WTC11 (cell line): ENCODE measurements at regions not wholly inside any gene's neighbourhood (a gene's known extent, or its start where the extent isn't known, plus 50 kb on each side); places are given as distances from the start of the nearest gene placed in this dataset.

Source experiments
- ATAC-seq: fragments of 200-7000 bp; cut with Tn5 transposase; 2 replicates; pipeline ENCODE4 v1.10.0; 2021; ENCODE audit warnings: mild to moderate bottlenecking, moderate library complexity
- CTCF ChIA-PET: fragments of 300-600 bp; sonication (Branson Sonifier 250); formaldehyde crosslinking; loops from one replicate; lab custom pipeline; 2021; ENCODE audit warnings: antibody characterized with exemption; lab: Charles Lee
- POLR2A ChIA-PET: fragments of 350-600 bp; sonication (Branson Sonifier 250); formaldehyde crosslinking; loops from one replicate; lab custom pipeline; 2021; ENCODE audit warnings: antibody characterized with exemption; lab: Charles Lee
- DNase-seq: peaks from one replicate; pipeline ENCODE4 v3.0.0; 2021; ENCODE audit warnings: low spot score
- H3K27ac Mint-ChIP-seq: 2 replicates; pipeline ENCODE4 v1.8.0; 2021; ENCODE audit warnings: mixed read lengths
- H3K27me3 Mint-ChIP-seq: 2 replicates; pipeline ENCODE4 v1.8.0; 2021; ENCODE audit warnings: low read depth, mild to moderate bottlenecking, moderate library complexity, mixed read lengths
- H3K36me3 Mint-ChIP-seq: 2 replicates; pipeline ENCODE4 v1.8.0; 2021; ENCODE audit warnings: mixed read lengths
- H3K4me1 Mint-ChIP-seq: 2 replicates; pipeline ENCODE4 v1.8.0; 2022; ENCODE audit warnings: mixed read lengths
- H3K4me3 Mint-ChIP-seq: 2 replicates; pipeline ENCODE4 v1.8.0; 2021; ENCODE audit warnings: mild to moderate bottlenecking, moderate library complexity, mixed read lengths
- H3K9me3 Mint-ChIP-seq: 2 replicates; pipeline ENCODE4 v1.8.0; 2021; ENCODE audit warnings: mixed read lengths
- ELF4 ChIP-seq: sonication (generic); formaldehyde crosslinking; IDR thresholded peaks from 2 replicates; pipeline ENCODE4 v1.8.1; 2022; ENCODE audit warnings: low read depth, mild to moderate bottlenecking, moderate library complexity, missing genetic modification reagents
- EMX1 ChIP-seq: fragments of 250-450 bp; sonication (Bioruptor Pico); IDR thresholded peaks from 2 replicates; pipeline ENCODE4 v1.8.0; 2021; ENCODE audit warnings: mild to moderate bottlenecking
- FOXJ3 ChIP-seq: sonication (generic); formaldehyde crosslinking; IDR thresholded peaks from 2 replicates; pipeline ENCODE4 v1.9.0; 2021; ENCODE audit warnings: missing genetic modification reagents, mild to moderate bottlenecking, borderline replicate concordance
- GABPB1 ChIP-seq: sonication (generic); formaldehyde crosslinking; IDR thresholded peaks from 2 replicates; pipeline ENCODE4 v1.8.1; 2023; ENCODE audit warnings: mild to moderate bottlenecking, missing genetic modification reagents
- MYBL2 ChIP-seq: sonication (generic); formaldehyde crosslinking; IDR thresholded peaks from 2 replicates; pipeline ENCODE4 v1.8.1; 2023; ENCODE audit warnings: mild to moderate bottlenecking, moderate library complexity, missing genetic modification reagents
- SMAD4 ChIP-seq: sonication (generic); formaldehyde crosslinking; IDR thresholded peaks from 2 replicates; pipeline ENCODE4 v1.8.0; 2022; ENCODE audit warnings: mild to moderate bottlenecking, missing genetic modification reagents
- SP1 ChIP-seq: sonication (generic); formaldehyde crosslinking; conservative IDR thresholded peaks from 2 replicates; pipeline ENCODE4 v1.8.1; 2022; ENCODE audit warnings: missing genetic modification reagents
- TEAD4 ChIP-seq: sonication (generic); formaldehyde crosslinking; IDR thresholded peaks from 2 replicates; pipeline ENCODE4 v1.8.0; 2022; ENCODE audit warnings: mild to moderate bottlenecking, missing genetic modification reagents
- ZNF121 ChIP-seq: sonication (generic); formaldehyde crosslinking; IDR thresholded peaks from 2 replicates; pipeline ENCODE4 v1.8.0; 2023; ENCODE audit warnings: missing genetic modification reagents
- ZNF138 ChIP-seq: sonication (generic); formaldehyde crosslinking; conservative IDR thresholded peaks from 2 replicates; pipeline ENCODE4 v1.8.1; 2022; ENCODE audit warnings: mild to moderate bottlenecking, moderate library complexity, missing genetic modification reagents
- ZNF396 ChIP-seq: fragments of 250-450 bp; sonication (Bioruptor Pico); IDR thresholded peaks from 2 replicates; pipeline ENCODE4 v1.8.0; 2021; ENCODE audit warnings: mild to moderate bottlenecking, moderate library complexity, borderline replicate concordance
- ZNF532 ChIP-seq: fragments of 250-450 bp; sonication (Bioruptor Pico); IDR thresholded peaks from 2 replicates; pipeline ENCODE4 v1.9.0; 2021; ENCODE audit warnings: mild to moderate bottlenecking, borderline replicate concordance
- ZNF671 ChIP-seq: fragments of 250-450 bp; sonication (Bioruptor Pico); IDR thresholded peaks from 2 replicates; pipeline ENCODE4 v1.8.0; 2021; ENCODE audit warnings: mild to moderate bottlenecking
- TF ChIP-seq, protein P1 (sequence below): sonication (generic); formaldehyde crosslinking; IDR thresholded peaks from 2 replicates; pipeline ENCODE4 v1.8.0; 2022; ENCODE audit warnings: mild to moderate bottlenecking, missing genetic modification reagents
- TF ChIP-seq, protein P2 (sequence below): sonication (generic); formaldehyde crosslinking; IDR thresholded peaks from 2 replicates; pipeline ENCODE4 v1.8.0; 2023; ENCODE audit warnings: mild to moderate bottlenecking, missing genetic modification reagents
- TF ChIP-seq, protein P3 (sequence below): sonication (generic); formaldehyde crosslinking; IDR thresholded peaks from 2 replicates; pipeline ENCODE4 v1.8.0; 2023; ENCODE audit warnings: missing genetic modification reagents
- TF ChIP-seq, protein P4 (sequence below): sonication (generic); formaldehyde crosslinking; IDR thresholded peaks from 2 replicates; pipeline ENCODE4 v1.8.1; 2023; ENCODE audit warnings: mild to moderate bottlenecking, missing genetic modification reagents, moderate library complexity
- TF ChIP-seq, protein P5 (sequence below): sonication (generic); formaldehyde crosslinking; conservative IDR thresholded peaks from 2 replicates; pipeline ENCODE4 v1.8.1; 2022; ENCODE audit warnings: mild to moderate bottlenecking, missing genetic modification reagents

DNA sequence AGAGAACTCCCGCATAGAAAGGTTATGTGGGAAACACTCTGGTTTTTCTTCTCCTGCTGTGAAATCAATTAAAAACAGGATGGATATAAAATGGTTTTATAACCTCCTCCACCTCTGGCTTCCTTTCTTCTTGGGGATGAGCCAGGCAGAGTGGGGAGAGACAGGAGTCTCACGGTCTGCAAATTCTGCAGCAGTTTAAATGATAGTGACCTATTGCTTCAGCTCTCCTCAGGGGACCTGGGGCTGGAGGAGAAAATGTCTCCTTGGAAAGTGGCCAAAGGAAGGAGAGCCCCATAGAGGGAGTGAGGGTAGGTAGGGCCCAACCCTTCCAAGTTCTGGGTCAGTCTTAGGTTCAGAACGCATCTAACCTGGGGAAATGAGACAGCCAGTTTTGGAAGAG lies 118.8 kb downstream of the MTX3 start:
- Mint-ChIP-seq H3K27ac (no peak overlapping the region), H3K4me3 (no peak overlapping the region), H3K36me3 (no peaks in the 10 kb centered on the region), H3K9me3 (peaks cover 4% of the 10 kb centered on the region; the same call in 1 of the 2 replicates), H3K27me3 (peaks cover 3% of the 10 kb centered on the region), H3K4me1 (no peaks in the 10 kb centered on the region)
- TF ChIP-seq, protein P1, sequence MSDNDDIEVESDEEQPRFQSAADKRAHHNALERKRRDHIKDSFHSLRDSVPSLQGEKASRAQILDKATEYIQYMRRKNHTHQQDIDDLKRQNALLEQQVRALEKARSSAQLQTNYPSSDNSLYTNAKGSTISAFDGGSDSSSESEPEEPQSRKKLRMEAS (CRISPR knock-in tag): no peak
- CTCF ChIA-PET: no interaction called here
- POLR2A ChIA-PET: no interaction called here
- ATAC-seq (no peak), DNase-seq (no peak)

- no peak for DNase-seq
- Mint-ChIP-seq H3K4me1 (no peaks in the 10 kb centered on the region), H3K27ac (no peak overlapping the region), H3K9me3 (peaks cover 4% of the 10 kb centered on the region; the same call in 1 of the 2 replicates), H3K4me3 (no peak overlapping the region), H3K36me3 (no peaks in the 10 kb centered on the region), H3K27me3 (peaks cover 3% of the 10 kb centered on the region)
- no peak for ATAC-seq
- CTCF ChIA-PET: no interaction called here
- POLR2A ChIA-PET: no interaction called here
- TF ChIP-seq ZNF671: no peak
- no peak for TF ChIP-seq GABPB1 (CRISPR knock-in tag)
- TF ChIP-seq, protein P2, sequence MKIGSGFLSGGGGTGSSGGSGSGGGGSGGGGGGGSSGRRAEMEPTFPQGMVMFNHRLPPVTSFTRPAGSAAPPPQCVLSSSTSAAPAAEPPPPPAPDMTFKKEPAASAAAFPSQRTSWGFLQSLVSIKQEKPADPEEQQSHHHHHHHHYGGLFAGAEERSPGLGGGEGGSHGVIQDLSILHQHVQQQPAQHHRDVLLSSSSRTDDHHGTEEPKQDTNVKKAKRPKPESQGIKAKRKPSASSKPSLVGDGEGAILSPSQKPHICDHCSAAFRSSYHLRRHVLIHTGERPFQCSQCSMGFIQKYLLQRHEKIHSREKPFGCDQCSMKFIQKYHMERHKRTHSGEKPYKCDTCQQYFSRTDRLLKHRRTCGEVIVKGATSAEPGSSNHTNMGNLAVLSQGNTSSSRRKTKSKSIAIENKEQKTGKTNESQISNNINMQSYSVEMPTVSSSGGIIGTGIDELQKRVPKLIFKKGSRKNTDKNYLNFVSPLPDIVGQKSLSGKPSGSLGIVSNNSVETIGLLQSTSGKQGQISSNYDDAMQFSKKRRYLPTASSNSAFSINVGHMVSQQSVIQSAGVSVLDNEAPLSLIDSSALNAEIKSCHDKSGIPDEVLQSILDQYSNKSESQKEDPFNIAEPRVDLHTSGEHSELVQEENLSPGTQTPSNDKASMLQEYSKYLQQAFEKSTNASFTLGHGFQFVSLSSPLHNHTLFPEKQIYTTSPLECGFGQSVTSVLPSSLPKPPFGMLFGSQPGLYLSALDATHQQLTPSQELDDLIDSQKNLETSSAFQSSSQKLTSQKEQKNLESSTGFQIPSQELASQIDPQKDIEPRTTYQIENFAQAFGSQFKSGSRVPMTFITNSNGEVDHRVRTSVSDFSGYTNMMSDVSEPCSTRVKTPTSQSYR (CRISPR knock-in tag): no peak
- no peak for TF ChIP-seq MYBL2 (CRISPR knock-in tag)
- no peak for TF ChIP-seq ELF4 (CRISPR knock-in tag)
- no peak for TF ChIP-seq SMAD4
- TF ChIP-seq, protein P3, sequence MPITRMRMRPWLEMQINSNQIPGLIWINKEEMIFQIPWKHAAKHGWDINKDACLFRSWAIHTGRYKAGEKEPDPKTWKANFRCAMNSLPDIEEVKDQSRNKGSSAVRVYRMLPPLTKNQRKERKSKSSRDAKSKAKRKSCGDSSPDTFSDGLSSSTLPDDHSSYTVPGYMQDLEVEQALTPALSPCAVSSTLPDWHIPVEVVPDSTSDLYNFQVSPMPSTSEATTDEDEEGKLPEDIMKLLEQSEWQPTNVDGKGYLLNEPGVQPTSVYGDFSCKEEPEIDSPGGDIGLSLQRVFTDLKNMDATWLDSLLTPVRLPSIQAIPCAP: no peak
- TF ChIP-seq, protein P4, sequence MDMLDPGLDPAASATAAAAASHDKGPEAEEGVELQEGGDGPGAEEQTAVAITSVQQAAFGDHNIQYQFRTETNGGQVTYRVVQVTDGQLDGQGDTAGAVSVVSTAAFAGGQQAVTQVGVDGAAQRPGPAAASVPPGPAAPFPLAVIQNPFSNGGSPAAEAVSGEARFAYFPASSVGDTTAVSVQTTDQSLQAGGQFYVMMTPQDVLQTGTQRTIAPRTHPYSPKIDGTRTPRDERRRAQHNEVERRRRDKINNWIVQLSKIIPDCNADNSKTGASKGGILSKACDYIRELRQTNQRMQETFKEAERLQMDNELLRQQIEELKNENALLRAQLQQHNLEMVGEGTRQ (CRISPR knock-in tag): no peak
- no peak for TF ChIP-seq SP1 (CRISPR knock-in tag)
- TF ChIP-seq ZNF396 (CRISPR knock-in tag): no peak
- no peak for TF ChIP-seq FOXJ3 (CRISPR knock-in tag)
- TF ChIP-seq, protein P5, sequence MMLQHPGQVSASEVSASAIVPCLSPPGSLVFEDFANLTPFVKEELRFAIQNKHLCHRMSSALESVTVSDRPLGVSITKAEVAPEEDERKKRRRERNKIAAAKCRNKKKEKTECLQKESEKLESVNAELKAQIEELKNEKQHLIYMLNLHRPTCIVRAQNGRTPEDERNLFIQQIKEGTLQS (CRISPR knock-in tag): no peak
- TF ChIP-seq, protein P1 (CRISPR knock-in tag): no peak
- TF ChIP-seq ZNF532 (CRISPR knock-in tag): no peak
- no peak for TF ChIP-seq EMX1 (CRISPR knock-in tag)
- no peak for TF ChIP-seq ZNF138 (CRISPR knock-in tag)
- no peak for TF ChIP-seq ZNF121 (CRISPR knock-in tag)
- TF ChIP-seq TEAD4: no peak
These were observed 119.5 kb downstream of the MTX3 start for GRCh38 chr5:79871364-79872120.
